K562 (cell line): ENCODE measurements at regions not wholly inside any gene's neighbourhood (a gene's known extent, or its start where the extent isn't known, plus 50 kb on each side); places are given as distances from the start of the nearest gene placed in this dataset.

ENCODE experiments used
- CREB3L1 ChIP-seq: fragments of 450-650 bp; IDR thresholded peaks from 2 replicates; pipeline ENCODE4 v1.6.1; 2014; ENCODE audit warnings: low read depth, mild to moderate bottlenecking, moderate library complexity, borderline replicate concordance
- CTCF ChIP-seq, 3 experiments: IDR thresholded peaks in 2 of 3; conservative IDR thresholded peaks in 1 of 3; 2 replicates each; pipeline ENCODE4 v1.5.1; 2011 to 2012; ENCODE audit warnings: low read length in 3 of 3, mild to moderate bottlenecking in 3 of 3, control low read depth in 2 of 3, improper control_type of control experiment in 1 of 3, inconsistent platforms in 1 of 3, low read depth in 1 of 3, mixed read lengths in 1 of 3, moderate library complexity in 1 of 3; ENCODE audit not compliant: insufficient read depth in 2 of 3
- EP300 ChIP-seq: IDR thresholded peaks from 2 replicates; pipeline ENCODE4 v1.6.1; 2012; ENCODE audit warnings: low read length, improper control_type of control experiment
- HNRNPUL1 ChIP-seq: fragments of 200-400 bp; formaldehyde crosslinking; IDR thresholded peaks from 2 replicates; pipeline ENCODE4 v1.6.1; 2017; ENCODE audit warnings: low read length
- MYC ChIP-seq, 2 experiments: fragments of 250-450 bp in 1 of 2; sonication (Bioruptor Pico) in 1 of 2; IDR thresholded peaks; 2 replicates each; pipeline versions ENCODE4 v1.5.1 to v1.6.1; 2012 to 2021; ENCODE audit warnings: low read depth in 2 of 2, borderline replicate concordance in 1 of 2, improper control_type of control experiment in 1 of 2, low read length in 1 of 2, mild to moderate bottlenecking in 1 of 2, moderate library complexity in 1 of 2
- NR2C2 ChIP-seq, 2 experiments: fragments of 200-800 bp in 1 of 2; sonication (Bioruptor generic) in 1 of 2; sonication (generic) in 1 of 2; formaldehyde crosslinking in 1 of 2; IDR thresholded peaks; 2 replicates each; pipeline versions ENCODE4 v1.6.1 to v1.8.0; 2016 to 2022; ENCODE audit warnings: mild to moderate bottlenecking in 1 of 2, missing compliant biosample characterization in 1 of 2, missing genetic modification characterization in 1 of 2, missing genetic modification reagents in 1 of 2
- PHF21A ChIP-seq: fragments of 450-650 bp; IDR thresholded peaks from 2 replicates; pipeline ENCODE4 v1.6.1; 2017; ENCODE audit warnings: low read depth, borderline replicate concordance
- POLR2AphosphoS5 ChIP-seq: IDR thresholded peaks from 2 replicates; pipeline ENCODE4 v1.6.1; 2011; ENCODE audit warnings: mild to moderate bottlenecking, low read depth, low read length, moderate library complexity; ENCODE audit not compliant: control insufficient read depth, insufficient read depth
- RFX7 ChIP-seq: fragments of 250-450 bp; sonication (Bioruptor Pico); IDR thresholded peaks from 2 replicates; pipeline ENCODE4 v1.5.1; 2021; ENCODE audit warnings: mild to moderate bottlenecking
- TAF15 ChIP-seq: fragments of 200-400 bp; formaldehyde crosslinking; IDR thresholded peaks from 2 replicates; pipeline ENCODE4 v1.6.1; 2017; ENCODE audit warnings: mild to moderate bottlenecking, low read depth, low read length, moderate library complexity
- TF ChIP-seq, protein P1 (sequence below): sonication (generic); formaldehyde crosslinking; IDR thresholded peaks from 2 replicates; pipeline ENCODE4 v1.8.1; 2022; ENCODE audit warnings: missing genetic modification reagents

GRCh38 chr19:27746691-27747380 lies 1466.1 kb downstream of the UQCRFS1 start:
- TF ChIP-seq HNRNPUL1 (no peak), CREB3L1 (no peak), TAF15 (no peak), CTCF (IDR thresholded peaks at IDR 0.05 in 2 of 3, conservative IDR thresholded peaks at IDR 0.05 in 1 of 3; ENCODE audit: insufficient read depth in 2 of 3, low read depth in 1 of 3, low read length in 3 of 3) (no peak), MYC (IDR thresholded peaks at IDR 0.05; ENCODE audit: low read depth, low read length) (no peak), MYC (CRISPR knock-in tag; IDR thresholded peaks at IDR 0.05; ENCODE audit: borderline replicate concordance, low read depth) (no peak), EP300 (no peak), PHF21A (no peak), POLR2AphosphoS5 (no peak), NR2C2 (CRISPR knock-in tag; IDR thresholded peaks at IDR 0.05) (no peak), NR2C2 (tag; IDR thresholded peaks at IDR 0.05) (no peak), RFX7 (CRISPR knock-in tag) (no peak)
- TF ChIP-seq, protein P1, sequence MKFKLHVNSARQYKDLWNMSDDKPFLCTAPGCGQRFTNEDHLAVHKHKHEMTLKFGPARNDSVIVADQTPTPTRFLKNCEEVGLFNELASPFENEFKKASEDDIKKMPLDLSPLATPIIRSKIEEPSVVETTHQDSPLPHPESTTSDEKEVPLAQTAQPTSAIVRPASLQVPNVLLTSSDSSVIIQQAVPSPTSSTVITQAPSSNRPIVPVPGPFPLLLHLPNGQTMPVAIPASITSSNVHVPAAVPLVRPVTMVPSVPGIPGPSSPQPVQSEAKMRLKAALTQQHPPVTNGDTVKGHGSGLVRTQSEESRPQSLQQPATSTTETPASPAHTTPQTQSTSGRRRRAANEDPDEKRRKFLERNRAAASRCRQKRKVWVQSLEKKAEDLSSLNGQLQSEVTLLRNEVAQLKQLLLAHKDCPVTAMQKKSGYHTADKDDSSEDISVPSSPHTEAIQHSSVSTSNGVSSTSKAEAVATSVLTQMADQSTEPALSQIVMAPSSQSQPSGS (CRISPR knock-in tag), result no peak
